GM10266 (cell line): ENCODE measurements at regions not wholly inside any gene's neighbourhood (a gene's known extent, or its start where the extent isn't known, plus 50 kb on each side); places are given as distances from the start of the nearest gene placed in this dataset.

Experiments used
- DNase-seq: peaks from one replicate; pipeline ENCODE4 v3.0.0; 2012; ENCODE audit errors: extremely low spot score
- CTCF ChIP-seq: IDR thresholded peaks from 2 replicates; pipeline ENCODE4 v1.5.1; 2012; ENCODE audit warnings: mild to moderate bottlenecking, low read depth; ENCODE audit not compliant: control insufficient read depth, insufficient read depth; ENCODE audit errors: missing control alignments

- no peak for TF ChIP-seq CTCF
- no peak for DNase-seq
Observed at GRCh38 chr5:117662361-117662760, 1087.7 kb upstream of the SEMA6A start.

GRCh38 chr5:117657541-117657940, 1082.9 kb upstream of the SEMA6A start:
- no peak for TF ChIP-seq CTCF
- no peak for DNase-seq

- no peak for DNase-seq
- no peak for TF ChIP-seq CTCF
Observed at GRCh38 chr5:117652958-117653280, 1078.3 kb upstream of the SEMA6A start.

GRCh38 chr5:117652036-117652957, 1077.7 kb upstream of the SEMA6A start:
- DNase-seq = no peak
- TF ChIP-seq CTCF = no peak

GRCh38 chr5:117649821-117650220, 1075.2 kb upstream of the SEMA6A start:
- TF ChIP-seq CTCF = no peak
- DNase-seq = no peak

- no peak for TF ChIP-seq CTCF
- DNase-seq = no peak
Observed at GRCh38 chr5:117645400-117645799, 1070.8 kb upstream of the SEMA6A start.

- no peak for TF ChIP-seq CTCF
- DNase-seq = no peak
Observed at GRCh38 chr5:117638581-117638980, 1064.0 kb upstream of the SEMA6A start.
